Thyroid gland (tissue), 4 donors: ENCODE measurements at regions not wholly inside any gene's neighbourhood (a gene's known extent, or its start where the extent isn't known, plus 50 kb on each side); places are given as distances from the start of the nearest gene placed in this dataset.
A peak's percentile ranks its signal among the peaks of the same experiment; 100 is the strongest.

Source experiments
- CTCF ChIP-seq, 6 experiments: fragments of 200-600 bp in 3 of 6; fragments of 450-650 bp in 3 of 6; sonication (generic) in 3 of 6; IDR thresholded peaks; one replicate each; pipeline ENCODE4 v1.5.1; 2016 to 2019; ENCODE audit warnings: antibody characterized with exemption in 6 of 6, mild to moderate bottlenecking in 2 of 6, inconsistent platforms in 1 of 6, moderate library complexity in 1 of 6
- POLR2A ChIP-seq, 2 donors: fragments of 450-650 bp; IDR thresholded peaks; one replicate each; pipeline ENCODE4 v1.6.1; 2017; ENCODE audit warnings: antibody characterized with exemption in 2 of 2, mild to moderate bottlenecking in 2 of 2, moderate library complexity in 1 of 2

- TF ChIP-seq CTCF (IDR thresholded peaks at IDR 0.05) (peak; percentile 28 to 84 (median 44)), POLR2A (IDR thresholded peaks at IDR 0.05) (no peak)
Measured at GRCh38 chr5:100430268-100431195, 104.6 kb upstream of the FAM174A start.
